ENCODE measurements at regions not wholly inside any gene's neighbourhood (a gene's known extent, or its start where the extent isn't known, plus 50 kb on each side); places are given as distances from the start of the nearest gene placed in this dataset.

- intact Hi-C loops (cut with DNase I): no loop called here
- Histone ChIP-seq H3K4me1 (no peaks in the 10 kb centered on the region), H3K27ac (no peak overlapping the region), H3K4me3 (no peak overlapping the region), H3K27me3 (no peaks in the 10 kb centered on the region), H3K36me3 (no peaks in the 10 kb centered on the region), H3K9me3 (no peaks in the 10 kb centered on the region)
- WGBS, 2 donors: 80 to 86% methylated on average over 3 of the region's 3 CpGs
- no peak for TF ChIP-seq CTCF (IDR thresholded peaks at IDR 0.05)
- DNase-seq (no peak), ATAC-seq (no peak)
Observed at GRCh38 chr5:92861531-92862285, 719.3 kb downstream of the NR2F1-AS1 start.

GRCh38 chr5:92860061-92860460 lies 721.0 kb downstream of the NR2F1-AS1 start:
- Histone ChIP-seq H3K36me3 (no peaks in the 10 kb centered on the region), H3K27ac (no peak overlapping the region), H3K27me3 (no peaks in the 10 kb centered on the region), H3K4me3 (no peak overlapping the region), H3K9me3 (no peaks in the 10 kb centered on the region), H3K4me1 (no peaks in the 10 kb centered on the region)
- DNase-seq (no peak), ATAC-seq (no peak)
- no peak for TF ChIP-seq CTCF (IDR thresholded peaks at IDR 0.05)
- 74 to 90% methylated on average over 2 of the region's 2 CpGs for WGBS, 2 donors
- intact Hi-C loops (cut with DNase I): no loop called here

- 49 to 79% methylated on average over 4 of the region's 4 CpGs for WGBS, 2 donors
- no peak for ATAC-seq
- TF ChIP-seq CTCF (IDR thresholded peaks at IDR 0.05): no peak
- intact Hi-C loops (cut with DNase I): no loop called here
- no peaks in the 10 kb centered on the region for H3K36me3 ChIP-seq
- no peaks in the 10 kb centered on the region for H3K27me3 ChIP-seq
- DNase-seq: no peak
- no peaks in the 10 kb centered on the region for H3K4me1 ChIP-seq
- no peaks in the 10 kb centered on the region for H3K9me3 ChIP-seq
- H3K27ac ChIP-seq: no peak overlapping the region
- H3K4me3 ChIP-seq: no peak overlapping the region
Observed at GRCh38 chr5:92852219-92852618, 728.8 kb downstream of the NR2F1-AS1 start.

GRCh38 chr5:92850886-92851285 lies 730.1 kb downstream of the NR2F1-AS1 start:
- Histone ChIP-seq H3K27me3 (no peaks in the 10 kb centered on the region), H3K4me3 (no peak overlapping the region), H3K27ac (no peak overlapping the region), H3K4me1 (no peaks in the 10 kb centered on the region), H3K9me3 (no peaks in the 10 kb centered on the region), H3K36me3 (no peaks in the 10 kb centered on the region)
- no peak for TF ChIP-seq CTCF (IDR thresholded peaks at IDR 0.05)
- DNase-seq (no peak), ATAC-seq (no peak)
- 53 to 62% methylated on average over 2 of the region's 2 CpGs for WGBS, 2 donors
- intact Hi-C loops (cut with DNase I): no loop called here

All from heart right ventricle (tissue), 16 donors.